ENCODE measurements at regions not wholly inside any gene's neighbourhood (a gene's known extent, or its start where the extent isn't known, plus 50 kb on each side); places are given as distances from the start of the nearest gene placed in this dataset.

GRCh38 chr3:25212736-25213135 is 215.3 kb upstream of the RARB start:
- no peak for DNase-seq (ENCODE audit: low read depth in 2 of 2)

DNA sequence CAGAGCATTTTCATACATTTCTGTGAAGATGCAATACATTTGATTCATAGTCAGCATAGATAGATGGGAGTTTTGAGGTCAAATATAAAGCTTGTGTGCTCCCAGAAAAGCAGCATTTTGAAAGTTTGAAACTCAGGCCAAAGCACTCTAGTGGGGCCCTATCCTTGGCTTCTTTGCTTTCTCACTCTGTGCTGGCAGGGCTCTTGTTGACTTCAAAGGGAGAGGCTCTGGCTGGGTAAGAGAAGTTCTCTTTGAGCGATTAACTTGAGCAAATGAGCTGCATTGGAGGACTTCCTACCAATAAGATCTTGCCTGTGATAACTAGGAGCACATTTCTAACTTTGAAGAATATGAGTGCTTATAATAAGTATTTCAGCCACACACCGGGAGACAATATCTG is 214.0 kb upstream of the RARB start:
- no peak for DNase-seq (ENCODE audit: low read depth in 2 of 2)

GRCh38 chr3:25218362-25218761 is 209.7 kb upstream of the RARB start:
- DNase-seq (ENCODE audit: low read depth in 2 of 2) = no peak

GRCh38 chr3:25226747-25227146 is 201.3 kb upstream of the RARB start:
- DNase-seq (ENCODE audit: low read depth in 2 of 2) = no peak

DNA sequence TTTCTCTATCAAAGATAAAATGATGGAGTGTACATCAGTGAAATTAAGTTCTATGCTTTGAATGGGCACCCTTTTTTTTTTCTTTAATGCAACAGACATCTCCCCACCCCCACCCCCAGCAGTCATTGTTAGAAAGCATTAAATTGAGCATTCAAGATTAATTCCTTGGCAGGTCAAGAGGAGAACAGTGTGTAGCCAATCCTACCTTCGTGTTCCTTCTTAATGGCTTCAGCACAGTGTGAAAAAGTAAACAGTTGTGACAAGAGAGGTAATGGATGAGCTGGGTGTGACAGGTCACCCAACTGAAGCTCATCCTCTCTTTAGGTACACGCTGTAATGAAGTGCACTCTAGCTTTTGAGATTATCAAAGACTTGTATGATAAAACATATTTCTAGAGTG is 198.5 kb upstream of the RARB start:
- no peak for DNase-seq (ENCODE audit: low read depth in 2 of 2)

GRCh38 chr3:25235031-25235430 is 193.0 kb upstream of the RARB start:
- DNase-seq (ENCODE audit: low read depth in 2 of 2) = no peak

- no peak for DNase-seq (ENCODE audit: low read depth in 2 of 2)
Observed at GRCh38 chr3:25235466-25235865, 192.6 kb upstream of the RARB start.

GRCh38 chr3:25237602-25238001 is 190.5 kb upstream of the RARB start:
- DNase-seq (ENCODE audit: low read depth in 2 of 2) = no peak

DNA sequence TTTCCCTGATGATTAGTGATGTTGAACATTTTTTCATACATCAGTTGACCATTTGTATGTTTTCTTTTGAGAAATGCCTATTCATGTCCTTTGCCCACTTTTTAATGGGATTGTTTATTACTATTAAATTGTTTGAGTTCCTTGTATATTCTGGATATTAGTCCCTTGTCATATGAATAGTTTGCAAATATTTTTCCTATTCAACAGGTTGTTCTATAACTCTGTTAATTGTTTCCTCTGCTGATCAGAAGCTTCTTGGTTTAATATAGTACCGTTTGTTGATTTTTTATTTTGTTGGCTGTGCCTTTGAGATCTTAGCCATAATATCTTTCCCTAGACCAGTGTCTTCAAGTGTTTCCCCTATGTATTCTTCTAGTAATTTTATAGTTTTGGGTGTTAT is 189.0 kb upstream of the RARB start:
- no peak for DNase-seq (ENCODE audit: low read depth in 2 of 2)

GRCh38 chr3:25246913-25247312 is 181.2 kb upstream of the RARB start:
- no peak for DNase-seq (ENCODE audit: low read depth in 2 of 2)

DNA sequence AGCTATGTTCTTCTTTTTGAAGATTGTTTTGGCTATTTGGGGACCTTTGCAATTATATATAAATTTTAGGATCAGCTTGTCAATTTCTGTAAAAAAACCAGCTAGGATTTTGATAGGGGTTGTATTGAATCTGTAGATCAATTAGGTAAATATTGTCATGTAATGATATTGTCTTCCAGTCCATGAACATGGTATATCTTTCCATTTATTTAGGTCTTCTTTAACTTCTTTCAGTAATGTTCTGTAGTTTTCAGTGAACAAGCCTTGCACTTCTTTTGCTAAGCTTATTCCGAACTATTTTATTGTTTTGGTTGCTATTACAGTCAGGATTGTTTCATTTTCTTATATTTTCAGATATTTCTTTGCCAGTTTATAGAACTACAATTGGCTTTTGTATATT is 175.8 kb upstream of the RARB start:
- DNase-seq (ENCODE audit: low read depth in 2 of 2) = no peak

DNA sequence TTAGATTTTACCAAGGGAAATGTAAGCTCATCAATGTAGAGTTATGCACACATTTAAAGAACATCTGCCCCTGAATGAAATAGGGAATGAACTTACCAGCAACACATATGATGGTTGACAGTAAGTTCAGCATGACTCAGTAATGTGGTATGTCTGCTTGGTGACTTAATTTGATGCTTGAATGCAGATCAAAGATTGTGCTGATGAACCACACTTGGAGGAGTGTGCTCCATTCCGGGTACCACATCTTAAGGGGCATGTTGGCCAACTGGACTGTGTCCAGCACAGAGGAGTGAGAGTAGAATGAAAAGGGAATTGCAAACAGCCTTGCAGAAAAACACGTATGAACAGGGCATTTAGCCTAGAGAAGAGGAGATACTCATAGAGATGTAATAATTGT is 171.0 kb upstream of the RARB start:
- DNase-seq (ENCODE audit: low read depth in 2 of 2) = peak; percentile 53 to 62

- no peak for DNase-seq (ENCODE audit: low read depth in 2 of 2)
Observed at GRCh38 chr3:25259871-25260270, 168.2 kb upstream of the RARB start.

GRCh38 chr3:25262322-25262721 is 165.7 kb upstream of the RARB start:
- no peak for DNase-seq (ENCODE audit: low read depth in 2 of 2)

- DNase-seq (ENCODE audit: low read depth in 2 of 2) = no peak
Observed at GRCh38 chr3:25265284-25265683, 162.8 kb upstream of the RARB start.

DNA sequence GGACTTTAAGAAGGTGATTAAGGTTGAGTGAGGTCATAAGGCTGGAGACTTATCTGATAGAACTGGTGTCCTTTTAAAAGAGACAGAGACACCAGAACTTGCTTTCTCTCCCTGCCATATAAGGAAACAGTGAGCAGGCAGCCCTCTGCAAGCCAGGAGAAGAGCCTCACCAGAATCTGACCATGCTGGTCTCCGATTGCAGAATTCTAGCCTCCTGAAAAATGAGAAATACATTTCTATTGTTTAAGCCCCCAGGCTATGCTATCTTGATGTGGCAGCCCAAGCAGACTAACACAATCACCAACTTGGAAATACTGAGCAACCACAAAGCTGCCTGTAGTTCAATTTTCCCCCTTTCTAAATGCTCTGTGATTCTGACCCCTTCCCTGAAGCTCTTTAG is 161.4 kb upstream of the RARB start:
- DNase-seq (ENCODE audit: low read depth in 2 of 2) = no peak

DNA sequence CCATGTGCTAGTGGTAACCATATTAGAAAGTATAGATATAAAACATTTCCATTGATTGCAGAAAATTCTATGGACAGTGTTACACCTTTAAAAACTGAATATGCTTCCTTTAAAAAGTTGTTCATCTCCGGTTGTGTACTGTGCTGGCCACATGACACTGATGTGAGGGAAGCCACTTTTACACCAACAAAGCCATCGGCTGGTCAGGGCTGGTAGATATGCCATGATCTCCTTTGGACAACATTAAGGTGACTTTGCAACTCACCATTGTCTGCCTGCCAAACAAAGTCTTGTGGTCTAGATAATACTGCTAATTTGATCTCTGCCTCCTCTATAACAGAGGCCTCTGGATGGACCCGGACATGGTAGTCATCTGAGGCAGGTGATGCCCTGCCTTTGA is 156.0 kb upstream of the RARB start:
- no peak for DNase-seq (ENCODE audit: low read depth in 2 of 2)

DNA sequence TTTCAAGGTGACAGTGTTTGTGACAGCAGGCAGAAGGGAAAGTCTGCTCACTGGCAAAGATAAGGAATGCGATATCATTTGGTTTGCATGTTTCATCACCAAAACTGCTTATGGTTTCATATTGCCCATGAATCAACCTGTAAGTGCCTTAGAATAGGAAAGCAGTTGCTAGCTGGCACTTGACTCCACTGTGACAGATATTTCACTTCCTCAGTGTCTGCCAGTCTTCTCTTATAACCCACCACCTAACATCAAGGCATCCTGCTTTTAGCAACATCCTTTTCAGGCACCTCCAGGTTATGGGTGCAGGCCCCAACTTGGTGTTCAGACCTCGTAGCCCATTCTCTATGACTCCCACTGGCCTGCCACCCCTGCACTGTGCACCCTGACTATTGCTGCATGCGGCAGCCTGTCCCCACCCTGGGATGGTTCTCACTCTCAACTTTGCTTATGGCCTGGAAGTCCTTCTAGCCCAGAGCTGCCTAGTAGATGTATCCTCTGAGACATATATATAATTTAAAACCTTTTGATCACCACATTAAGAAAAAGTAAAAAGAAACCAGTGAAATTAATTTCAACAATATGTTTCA is 154.4 kb upstream of the RARB start:
- no peak for DNase-seq (ENCODE audit: low read depth in 2 of 2)

DNA sequence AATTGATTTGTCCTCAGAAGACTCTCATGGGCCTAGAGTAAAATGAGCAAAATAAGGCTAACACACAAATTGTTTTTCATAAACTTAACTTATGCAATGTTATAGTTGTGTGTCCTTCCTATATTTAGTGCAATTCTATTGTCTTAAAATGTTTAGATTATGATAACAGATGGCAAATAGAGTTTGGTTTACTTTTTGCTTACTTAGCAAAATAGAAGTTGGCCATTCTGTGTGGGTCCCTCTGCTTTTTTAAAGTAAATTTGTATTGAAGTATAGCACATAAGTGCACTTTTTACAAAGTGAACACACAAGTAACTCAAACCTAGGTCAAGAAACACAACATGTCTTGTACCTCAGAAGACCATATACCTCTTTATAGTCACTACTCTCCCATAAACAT is 150.6 kb upstream of the RARB start:
- no peak for DNase-seq (ENCODE audit: low read depth in 2 of 2)

GRCh38 chr3:25281041-25281731 is 146.9 kb upstream of the RARB start:
- no peak for DNase-seq (ENCODE audit: low read depth in 2 of 2)

DNA sequence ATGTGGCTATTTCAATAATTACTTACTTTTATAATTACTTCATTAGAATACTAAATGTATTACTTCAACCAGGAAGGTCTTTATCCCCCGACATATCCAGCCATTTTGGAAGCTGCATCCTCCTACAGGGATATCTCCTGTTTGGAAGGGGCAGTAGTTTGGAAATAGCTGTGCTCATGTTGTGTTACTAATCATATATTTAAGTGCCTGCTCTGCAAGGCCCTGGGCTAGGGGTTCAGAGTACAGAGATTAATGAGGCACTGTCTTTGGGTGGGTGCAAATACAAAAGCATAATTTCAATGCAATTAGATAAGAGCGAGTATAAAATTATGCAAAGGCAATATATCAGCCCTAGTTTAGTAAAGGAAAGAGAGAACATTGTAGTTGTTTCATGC is 146.3 kb upstream of the RARB start:
- DNase-seq (ENCODE audit: low read depth in 2 of 2) = no peak

- DNase-seq (ENCODE audit: low read depth in 2 of 2) = no peak
Observed at GRCh38 chr3:25283613-25284012, 144.4 kb upstream of the RARB start.

- DNase-seq (ENCODE audit: low read depth in 2 of 2) = no peak
Observed at GRCh38 chr3:25284249-25284648, 143.8 kb upstream of the RARB start.

DNA sequence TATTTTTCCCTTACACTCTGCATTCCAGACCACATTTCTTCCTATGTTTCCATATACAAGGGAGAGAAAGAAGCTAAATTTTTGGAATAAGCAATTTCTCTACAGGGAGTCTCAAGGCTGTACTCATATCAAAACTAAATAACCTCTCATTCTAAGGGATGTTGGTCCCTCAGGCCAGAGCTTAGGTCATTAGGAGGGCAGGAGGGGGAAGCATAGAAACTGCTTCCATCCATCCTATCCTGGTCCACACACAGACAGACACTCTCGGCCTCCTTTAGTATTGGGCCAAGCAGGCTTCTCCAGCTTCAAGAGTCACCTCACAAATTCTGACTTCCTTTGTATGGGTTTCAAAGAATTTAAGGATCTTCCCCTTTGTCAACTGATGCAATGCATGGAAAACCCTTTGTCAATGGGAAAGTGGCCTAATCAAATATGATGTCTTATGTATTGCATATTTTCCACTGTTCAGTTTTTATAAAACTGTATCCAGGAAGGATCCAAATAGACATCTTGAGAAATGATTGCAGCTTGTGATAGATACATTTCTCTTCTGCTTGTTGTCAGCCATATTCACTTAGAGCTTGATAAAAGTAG is 140.7 kb upstream of the RARB start:
- no peak for DNase-seq (ENCODE audit: low read depth in 2 of 2)

All from fibroblast of skin of left quadriceps (primary cell).